EH (cell line): ENCODE measurements at regions not wholly inside any gene's neighbourhood (a gene's known extent, or its start where the extent isn't known, plus 50 kb on each side); places are given as distances from the start of the nearest gene placed in this dataset.
"Not testable (repeated sequence)": the region's sequence is repeated elsewhere in the genome, so short reads cannot be mapped to it uniquely, and the experiment has no call there.

ENCODE experiments used
- DNase-seq: peaks from one replicate; pipeline ENCODE4 v3.0.0-alpha.2; 2015; ENCODE audit warnings: low read depth

DNA sequence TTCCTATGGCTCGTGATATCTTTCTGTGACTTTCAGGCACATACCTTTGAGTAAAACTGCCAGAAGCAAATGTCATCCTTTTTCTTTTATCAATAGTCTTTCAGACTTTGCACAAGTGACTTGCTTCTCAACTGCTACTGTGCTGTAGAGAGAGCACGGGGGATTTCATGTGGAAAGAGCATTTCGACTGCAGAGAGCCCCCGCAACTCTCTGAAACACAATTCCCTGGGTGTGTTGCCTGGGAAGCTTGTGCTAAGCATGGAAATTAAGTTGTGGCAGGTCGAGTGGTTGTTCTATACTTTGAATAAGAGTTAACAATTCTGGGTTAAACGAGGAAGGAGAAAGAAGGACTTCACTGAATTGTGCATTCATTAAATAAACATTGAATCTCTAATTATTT lies 659.1 kb downstream of the TDRD15 start:
- DNase-seq, result no peak

DNA sequence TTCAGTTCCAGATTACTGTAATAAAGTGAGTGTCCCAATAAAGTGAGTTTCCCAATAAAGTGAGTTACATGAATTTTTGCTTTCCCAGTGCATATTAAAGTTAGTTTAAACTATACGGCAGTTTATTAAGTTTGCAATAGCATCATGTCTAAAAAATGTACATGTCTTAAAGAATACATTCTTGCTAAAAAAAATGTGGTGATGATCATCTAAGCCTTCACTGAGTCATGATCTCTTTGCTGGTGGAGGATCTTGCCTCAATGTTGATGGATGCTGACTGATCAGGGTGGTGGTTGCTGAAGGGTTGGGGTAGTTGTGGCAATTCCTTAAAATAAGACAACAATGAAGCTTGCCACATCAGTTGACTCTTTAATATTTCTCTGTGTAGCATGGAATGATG lies 664.2 kb downstream of the TDRD15 start:
- DNase-seq, result peak; percentile 83

DNA sequence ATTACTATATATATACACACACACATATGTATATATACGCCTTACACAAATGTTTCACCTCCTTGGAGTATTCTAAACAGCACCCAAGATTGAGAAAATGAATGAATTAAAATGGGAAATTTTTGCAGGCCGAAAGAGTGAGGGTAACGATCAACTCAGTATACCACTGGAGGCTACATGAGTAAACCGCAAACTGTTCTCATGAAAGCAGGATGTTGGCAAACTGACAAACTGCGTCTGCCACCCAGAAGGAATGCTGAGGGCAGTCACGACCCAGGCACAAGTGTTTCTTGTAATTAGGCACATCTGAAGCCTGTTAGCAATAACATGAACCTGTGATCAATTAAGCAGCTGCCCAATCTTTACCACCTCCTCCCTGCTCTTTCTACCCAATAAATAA lies 666.5 kb downstream of the TDRD15 start:
- peak; percentile 67 for DNase-seq

DNA sequence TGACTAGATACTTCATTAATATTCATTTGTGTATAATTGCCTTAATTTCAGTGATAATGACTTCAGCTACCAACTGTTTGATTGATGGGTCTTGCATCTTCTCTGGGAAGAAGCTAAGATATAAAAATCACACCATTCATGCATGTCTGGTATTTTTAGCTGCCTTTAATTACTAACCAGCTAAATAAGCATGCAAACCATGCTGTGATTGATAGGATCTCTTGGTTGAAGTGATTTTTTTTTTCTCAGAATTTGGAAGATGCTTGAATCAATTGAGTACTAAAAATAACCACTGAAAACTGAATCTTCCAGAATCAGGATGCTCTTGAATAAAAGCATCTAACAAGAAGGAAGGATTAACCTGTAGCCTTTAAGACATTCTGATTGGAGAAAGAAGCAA lies 668.8 kb downstream of the TDRD15 start:
- DNase-seq, result no peak

DNA sequence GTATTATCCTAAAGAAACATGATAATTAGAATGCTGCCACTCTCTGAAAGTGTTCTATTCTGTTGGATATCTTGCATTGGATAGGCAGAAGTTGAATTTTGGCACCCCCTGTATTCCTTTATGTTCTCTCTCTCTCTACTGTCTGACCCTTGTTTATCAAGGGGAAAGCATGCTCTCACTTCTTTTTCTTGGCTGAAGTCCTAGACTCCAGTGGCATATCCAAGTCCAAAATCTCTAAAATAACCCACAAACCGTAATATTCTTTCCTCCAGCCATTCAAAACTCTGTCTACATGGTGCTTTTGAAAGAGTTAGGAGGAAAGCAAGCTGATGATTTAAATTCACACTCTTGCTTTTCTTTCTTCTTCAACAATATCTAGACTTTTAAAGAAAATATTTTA lies 669.7 kb downstream of the TDRD15 start:
- peak; percentile 48 for DNase-seq

DNA sequence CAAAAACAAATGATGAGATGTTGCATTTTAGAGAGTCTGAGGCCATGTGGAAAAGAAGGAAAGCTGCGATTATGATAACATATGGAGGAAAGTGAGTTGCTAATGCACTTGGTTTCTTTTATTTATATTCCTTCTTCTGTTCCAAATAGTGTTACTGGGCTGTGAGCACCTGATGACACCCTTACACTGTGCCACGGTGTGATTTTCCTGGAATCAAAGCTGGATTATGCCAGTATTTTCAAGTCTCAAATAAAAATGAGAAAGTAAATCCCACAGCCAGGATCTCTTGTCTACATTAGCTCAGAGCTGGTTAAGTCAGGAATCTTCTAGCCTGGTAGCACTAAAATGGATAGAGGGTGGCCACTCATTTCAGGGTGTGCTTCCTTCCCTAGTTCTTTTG lies 670.8 kb downstream of the TDRD15 start:
- no peak for DNase-seq

DNA sequence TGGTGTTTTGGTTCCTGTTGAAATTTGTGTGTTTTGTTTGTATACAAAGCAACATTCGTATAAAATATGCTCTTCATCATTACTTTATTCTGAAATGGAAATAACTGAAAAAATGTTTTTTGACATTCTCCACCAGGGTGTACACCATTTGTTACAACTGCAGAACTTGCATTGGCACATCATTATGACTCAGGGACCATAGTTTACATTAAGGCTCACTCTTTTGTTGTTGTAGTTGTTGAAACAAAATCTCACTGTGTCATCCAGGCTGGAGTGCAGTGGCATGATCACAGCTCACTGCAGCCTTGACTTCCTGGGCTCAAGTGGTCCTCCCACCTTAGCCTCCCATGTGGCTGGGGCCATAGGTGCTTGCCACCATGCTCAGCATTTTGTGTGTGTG lies 676.6 kb downstream of the TDRD15 start:
- peak; percentile 18 for DNase-seq

DNA sequence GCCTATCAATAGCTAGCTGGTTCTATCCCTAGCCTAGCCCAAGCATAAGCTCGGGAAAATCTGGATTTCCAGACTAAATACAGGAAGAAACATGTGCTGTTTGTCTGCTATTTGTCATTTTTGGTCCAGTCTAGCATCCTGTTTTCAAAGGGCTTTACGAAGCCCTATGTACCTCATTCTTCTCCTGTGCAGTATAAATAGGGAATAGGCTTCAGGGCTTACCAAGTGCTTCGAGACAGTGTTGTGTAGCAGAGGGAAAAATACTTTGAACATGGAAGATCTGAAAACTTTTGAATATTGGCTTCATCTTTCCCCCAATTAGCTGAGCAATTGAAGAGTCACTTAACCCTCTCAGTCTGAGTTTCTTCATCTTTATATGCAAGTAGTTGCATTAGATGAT lies 679.8 kb downstream of the TDRD15 start:
- no peak for DNase-seq

DNA sequence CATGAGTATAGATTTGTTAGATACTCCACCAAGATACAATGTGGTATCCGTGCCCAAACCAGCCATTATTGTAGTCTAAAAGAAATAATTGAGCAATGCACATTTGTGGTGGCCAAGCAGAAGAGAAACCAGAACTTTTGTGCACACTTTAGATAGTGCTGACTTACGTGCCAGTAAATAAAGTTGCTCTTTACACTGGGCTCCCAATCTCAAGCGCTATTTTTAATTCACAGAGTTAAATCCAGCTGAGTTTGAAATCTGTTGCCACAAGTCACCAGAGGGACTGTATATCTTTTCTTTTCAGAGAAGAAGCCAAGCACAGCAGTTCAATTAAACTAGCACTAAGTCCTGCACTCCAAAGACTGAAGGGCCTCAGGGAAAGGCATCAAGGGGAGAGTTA lies 680.4 kb downstream of the TDRD15 start:
- DNase-seq, result no peak

DNA sequence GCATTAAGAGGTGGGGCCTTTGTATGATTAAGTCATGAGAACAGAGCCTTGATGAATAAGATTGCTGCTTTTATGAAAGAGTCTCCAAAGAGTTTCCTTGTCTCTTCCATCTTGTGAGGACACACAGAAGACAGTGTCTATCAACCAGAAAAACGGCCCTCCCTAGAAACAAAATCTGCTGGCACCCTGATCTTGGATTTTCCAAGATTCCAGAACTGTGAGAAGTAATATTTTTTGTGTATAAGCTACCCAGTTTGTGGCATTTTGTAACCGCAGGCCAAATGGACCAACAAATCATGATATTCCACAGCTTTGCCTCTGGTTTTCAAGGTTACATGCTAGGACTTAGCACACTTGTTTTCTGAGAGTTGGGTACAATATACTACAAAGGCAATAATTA lies 687.8 kb downstream of the TDRD15 start:
- DNase-seq, result no peak

DNA sequence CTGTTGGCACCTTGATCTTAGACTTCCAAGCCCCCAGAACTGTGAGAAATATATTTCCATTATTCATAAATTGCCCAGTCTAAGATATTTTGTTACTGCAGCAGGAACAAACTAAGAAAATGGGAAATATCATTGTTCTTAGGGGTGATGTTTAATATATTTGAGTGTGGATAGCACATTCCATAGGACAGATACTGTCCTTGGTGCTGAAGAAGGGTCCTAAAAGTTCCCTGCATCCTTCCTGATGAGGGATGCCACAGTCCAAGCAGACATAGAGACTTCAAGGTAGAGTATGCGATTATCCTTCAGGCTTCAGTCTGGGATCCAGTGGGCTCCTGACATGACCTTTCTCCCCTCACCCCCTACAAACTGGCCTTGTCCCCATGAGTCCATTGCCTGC lies 689.0 kb downstream of the TDRD15 start:
- peak; percentile 29 for DNase-seq

DNA sequence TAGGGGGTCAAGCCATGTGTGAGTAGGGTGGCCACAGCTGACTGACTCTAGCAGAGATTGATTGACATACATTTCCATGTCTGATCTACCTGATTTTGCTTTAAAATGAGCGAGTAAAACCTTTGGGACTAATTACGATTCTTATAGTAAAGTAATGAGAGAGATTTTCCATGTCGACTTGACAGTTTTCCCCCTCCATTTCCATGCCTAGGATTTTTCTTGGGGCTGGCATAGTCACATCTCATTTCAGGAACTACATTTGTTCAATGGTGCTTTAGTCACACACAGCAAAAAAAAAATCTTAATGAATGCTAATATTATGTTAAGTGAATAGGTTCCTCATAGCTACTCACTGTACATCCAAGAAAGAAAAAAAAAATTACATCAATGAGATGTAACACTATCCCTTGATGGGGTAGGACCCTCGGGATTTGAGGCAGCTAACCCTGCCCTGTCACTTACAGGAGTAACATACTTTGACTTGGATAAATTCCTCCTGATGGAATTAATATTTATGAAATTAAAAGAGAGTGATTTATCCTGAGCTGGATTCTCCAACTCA lies 690.9 kb downstream of the TDRD15 start:
- no peak for DNase-seq

DNA sequence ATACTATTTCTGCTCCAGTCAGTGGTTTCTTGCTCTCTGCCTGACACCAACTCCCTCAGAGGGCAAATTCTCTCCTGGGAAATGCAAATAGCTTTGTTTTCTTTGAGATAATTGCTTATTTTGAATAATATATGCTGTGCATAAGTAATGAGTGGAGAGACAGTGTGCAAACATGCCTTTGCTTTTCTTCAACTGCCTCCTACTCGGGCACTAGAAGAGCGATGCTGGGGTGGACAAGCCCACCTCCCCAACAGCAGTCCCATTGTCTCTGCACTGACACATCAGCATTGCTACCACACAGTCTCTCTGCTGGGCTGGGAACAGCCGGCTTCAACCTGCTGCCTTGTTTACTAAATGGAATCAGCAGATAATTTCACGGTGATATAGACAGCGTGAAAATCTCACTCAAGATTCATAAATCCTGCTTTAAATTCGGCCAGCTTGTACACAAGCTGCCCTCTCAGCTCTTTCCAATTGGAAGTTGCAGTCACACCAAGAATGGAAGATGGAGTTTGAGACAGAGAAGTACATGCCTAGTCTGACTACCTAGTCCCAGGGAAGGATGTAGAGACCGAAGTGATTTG lies 694.5 kb downstream of the TDRD15 start:
- DNase-seq, result no peak

DNA sequence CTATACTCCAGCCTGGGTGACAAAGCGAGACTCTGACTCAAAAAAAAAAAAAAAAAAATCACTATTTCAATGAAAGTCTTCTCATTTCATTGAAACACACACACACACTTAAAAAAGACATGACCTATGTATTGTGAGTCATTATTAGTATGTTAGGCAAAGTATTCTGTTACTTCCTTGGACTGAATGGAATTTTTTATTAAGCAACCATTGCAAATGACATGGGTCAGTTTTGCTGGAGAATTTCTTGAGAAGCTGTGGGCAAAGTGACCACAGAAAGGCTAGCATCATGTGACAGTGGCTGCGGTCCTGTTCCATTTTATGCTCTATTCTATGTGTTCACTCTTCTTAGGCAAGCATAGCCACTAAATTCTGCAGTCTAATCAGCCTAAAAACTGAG lies 695.7 kb downstream of the TDRD15 start:
- DNase-seq, result peak; percentile 86

DNA sequence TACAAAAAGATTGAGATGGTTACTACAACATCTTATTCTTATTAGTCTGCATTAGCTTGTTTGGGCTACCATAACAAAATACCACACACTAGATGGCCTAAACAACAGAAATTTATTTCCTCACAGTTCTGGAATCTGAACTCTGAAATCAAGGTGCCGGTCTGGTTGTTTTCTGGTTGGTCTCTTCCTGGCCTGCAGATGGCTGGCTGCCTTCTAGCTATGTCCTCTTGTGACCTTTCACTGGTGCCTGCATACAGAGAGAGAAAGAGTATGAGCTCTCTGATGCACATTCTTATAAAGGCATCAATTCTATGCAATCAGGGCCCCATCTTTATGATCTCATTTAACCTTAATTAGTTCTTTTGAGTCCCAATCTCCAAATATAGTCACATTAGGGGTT lies 696.5 kb downstream of the TDRD15 start:
- DNase-seq, result peak; percentile 62

DNA sequence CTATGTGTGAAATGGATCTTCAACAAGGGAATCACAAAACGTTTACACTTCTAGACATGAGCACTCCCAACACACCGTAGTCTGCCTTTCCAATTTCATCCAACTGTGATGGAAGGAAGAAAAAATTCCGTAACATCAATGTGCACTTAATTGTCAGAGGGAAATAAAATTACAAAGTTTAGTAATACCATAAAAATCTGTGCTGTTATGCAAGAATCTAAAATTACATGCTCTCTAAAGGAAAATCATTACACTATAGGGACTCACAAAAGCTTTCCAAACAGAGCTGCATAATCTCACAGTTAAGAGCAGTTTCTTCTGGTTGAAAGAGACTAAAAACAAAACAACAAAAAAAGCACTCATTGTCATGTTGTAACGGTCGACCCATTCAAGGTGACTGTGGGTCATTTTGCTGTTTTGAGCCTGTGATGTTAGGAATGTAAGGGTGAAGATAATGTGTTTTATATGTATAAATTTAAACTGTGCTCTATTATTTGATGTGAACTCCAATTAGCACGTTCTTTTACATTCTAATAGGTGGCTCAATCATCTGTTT lies 698.0 kb downstream of the TDRD15 start:
- peak; percentile 48 for DNase-seq

DNA sequence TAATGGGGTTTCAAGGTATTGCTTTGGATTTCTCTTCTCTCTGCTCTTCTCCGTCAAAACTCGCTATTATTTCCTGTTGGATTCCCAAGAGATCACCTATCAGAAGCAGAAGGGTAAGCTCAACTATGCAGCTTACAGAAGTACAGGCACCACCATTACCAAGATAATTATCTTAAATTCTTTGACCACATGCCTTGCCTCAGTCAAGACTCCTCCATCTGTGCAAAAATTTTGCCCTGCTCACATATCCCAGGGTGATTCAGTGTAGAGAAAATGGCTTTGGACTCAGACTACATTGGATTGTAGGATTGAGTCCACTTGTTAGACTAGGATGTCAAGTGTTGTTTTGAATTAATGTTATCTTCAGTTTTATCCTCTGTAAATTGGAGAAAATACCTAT lies 698.7 kb downstream of the TDRD15 start:
- DNase-seq, result peak; percentile 9

DNA sequence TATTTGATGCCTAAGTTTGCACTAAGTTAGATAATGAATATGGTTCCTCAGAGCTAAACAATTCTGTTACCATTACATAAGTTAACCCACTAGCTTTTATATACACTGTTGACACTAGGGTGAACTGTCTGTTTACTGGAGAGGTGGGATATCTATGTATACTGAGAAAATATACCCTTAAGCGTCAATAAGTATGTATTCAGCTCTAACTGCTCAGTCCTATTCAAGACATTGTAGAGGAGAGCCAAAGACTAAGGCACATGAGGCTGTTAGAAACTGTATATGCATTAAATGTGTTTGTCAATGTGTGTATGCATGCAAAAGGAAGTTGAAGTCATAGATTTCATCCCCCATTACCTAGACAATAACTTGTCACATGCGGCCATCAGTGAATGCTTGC lies 710.0 kb downstream of the TDRD15 start:
- no peak for DNase-seq

DNA sequence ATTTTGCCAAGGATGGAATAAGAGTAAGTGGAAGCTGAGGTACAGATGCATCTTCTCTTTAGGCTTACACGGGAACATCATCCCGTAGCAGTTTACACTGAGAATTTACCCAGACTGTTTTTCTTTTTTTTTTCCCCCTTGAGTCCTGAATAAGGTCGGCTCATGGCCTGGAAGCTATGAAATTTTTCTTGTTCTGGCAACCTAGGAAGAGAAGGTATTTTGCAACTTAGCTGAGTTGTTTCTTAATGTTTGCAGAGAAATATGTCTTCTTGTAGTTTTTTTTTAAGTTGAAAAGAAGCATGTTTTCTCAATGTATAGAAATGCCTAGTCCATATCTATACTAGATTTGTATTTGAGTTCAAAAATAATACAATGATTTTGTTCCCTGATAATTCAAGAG lies 712.5 kb downstream of the TDRD15 start:
- peak; percentile 9 for DNase-seq

DNA sequence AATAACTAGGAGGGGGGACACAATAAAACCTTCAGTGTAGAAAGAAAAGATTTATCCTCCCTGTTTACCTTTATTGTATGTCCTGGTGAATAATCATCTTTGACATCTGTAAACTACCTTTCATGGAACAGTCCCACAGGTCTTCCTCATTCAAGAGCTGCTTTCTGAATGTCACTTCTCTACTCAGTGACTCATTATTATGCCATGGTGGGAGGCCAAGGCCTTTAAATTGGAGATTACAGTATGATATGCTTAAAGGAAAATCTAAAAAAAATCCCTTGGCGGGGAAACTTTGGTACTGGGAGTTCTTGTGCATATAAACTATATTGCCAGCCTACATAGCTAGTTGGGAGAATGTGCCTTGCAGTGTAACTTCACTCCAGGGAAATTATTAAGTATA lies 713.0 kb downstream of the TDRD15 start:
- DNase-seq, result peak; percentile 64

DNA sequence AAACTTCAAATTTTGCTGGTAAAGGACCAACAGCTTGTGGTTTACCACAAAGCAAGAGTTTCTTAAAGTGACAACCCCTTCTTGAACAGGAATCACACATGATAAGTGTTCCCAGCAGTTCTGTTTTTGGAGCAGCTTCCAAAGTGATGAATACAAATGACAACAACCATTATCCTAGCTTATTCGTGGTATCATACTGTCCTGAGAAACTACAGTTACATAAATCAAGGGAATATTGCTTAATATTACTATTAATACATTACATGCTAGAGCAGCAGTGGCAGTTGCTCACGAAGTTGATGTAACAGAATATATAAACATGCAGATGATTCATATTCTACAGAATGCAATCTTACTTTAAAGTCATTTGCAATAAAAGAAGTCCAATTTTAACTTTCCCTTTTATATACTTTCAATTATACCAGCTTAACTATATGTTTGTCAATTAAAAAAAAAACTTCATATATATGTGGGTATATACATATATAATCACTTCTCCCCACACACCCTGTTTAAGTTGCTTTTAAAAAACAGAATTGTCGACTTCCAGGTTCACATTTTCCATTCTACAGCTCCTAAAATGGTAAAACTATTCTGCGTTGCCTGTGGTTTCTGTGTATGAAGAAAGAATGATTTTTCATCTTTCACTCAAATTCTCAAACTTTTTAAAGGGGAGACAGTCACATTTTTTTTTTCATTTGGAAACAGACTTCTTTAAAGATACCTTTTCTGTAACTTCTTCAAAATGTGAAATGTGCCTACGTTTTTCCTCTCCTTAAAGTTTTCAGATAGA lies 713.6 kb downstream of the TDRD15 start:
- peak; percentile 93 for DNase-seq

DNA sequence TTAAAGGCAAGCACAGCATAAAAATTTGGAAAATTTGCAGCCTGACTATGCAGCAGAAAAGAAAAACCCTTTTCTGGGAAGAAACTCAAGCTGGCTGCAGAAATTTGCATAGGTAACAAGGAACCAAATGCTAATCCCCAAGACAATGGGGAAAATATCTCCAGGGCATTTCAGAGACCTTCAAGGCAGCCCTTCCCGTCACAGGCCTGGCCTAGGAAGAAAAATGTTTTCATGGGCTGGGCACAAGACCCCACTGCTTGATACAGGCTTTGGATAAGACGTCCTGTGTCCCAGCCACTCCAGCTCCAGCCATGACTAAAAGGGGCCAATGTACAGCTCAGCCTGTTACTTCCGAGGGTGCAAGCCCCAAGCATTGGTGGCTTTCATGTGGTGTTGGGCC lies 717.6 kb downstream of the TDRD15 start:
- no peak for DNase-seq

DNA sequence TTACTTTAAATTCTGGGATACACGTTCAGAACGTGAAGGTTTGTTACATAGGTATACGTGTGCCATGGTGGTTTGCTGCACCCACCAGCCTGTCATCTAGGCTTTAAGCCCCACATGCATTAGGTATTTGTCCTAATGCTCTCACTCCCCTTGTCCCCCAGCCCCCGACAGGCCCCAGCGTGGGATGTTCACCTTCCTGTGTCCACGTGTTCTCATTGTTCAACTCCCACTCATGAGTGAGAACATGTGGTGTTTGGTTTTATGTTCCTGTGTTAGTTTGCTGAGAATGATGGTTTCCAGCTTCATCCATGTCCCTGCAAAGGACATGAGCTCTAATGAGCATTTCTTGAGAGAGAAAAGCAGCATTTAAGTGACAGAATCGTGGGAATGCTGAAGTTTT lies 726.6 kb downstream of the TDRD15 start:
- not testable (repeated sequence) for DNase-seq
